HG03064 (cell line): ENCODE measurements at regions not wholly inside any gene's neighbourhood (a gene's known extent, or its start where the extent isn't known, plus 50 kb on each side); places are given as distances from the start of the nearest gene placed in this dataset.

Source experiments
- ATAC-seq: cut with Tn5 transposase; IDR thresholded peaks from one replicate; pipeline ENCODE4 v1.9.1; 2021; ENCODE audit warnings: low read depth; ENCODE audit not compliant: unreplicated experiment

- ATAC-seq = no peak
Measured at GRCh38 chr5:56447232-56447631, 214.1 kb upstream of the ANKRD55 start.

DNA sequence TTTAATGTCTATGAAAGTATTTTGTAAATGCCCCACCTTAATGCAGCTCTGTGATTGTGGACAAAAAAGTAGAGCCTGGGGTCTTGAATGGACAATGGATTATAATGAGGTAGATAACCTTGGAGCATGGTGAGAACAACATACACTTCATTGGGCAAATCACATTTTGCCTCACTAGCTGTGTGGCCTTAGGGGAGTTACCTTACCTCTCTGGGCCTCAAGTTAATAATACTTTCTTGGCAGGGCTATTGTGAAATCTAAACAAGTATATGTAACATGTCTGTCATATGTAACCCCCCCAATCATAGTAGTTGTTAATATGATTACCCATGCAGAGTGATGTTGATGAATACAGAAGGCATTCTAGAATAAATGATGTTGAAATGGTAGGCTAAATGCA is 213.6 kb upstream of the ANKRD55 start:
- ATAC-seq = no peak

- no peak for ATAC-seq
Measured at GRCh38 chr5:56443826-56444225, 210.7 kb upstream of the ANKRD55 start.

DNA sequence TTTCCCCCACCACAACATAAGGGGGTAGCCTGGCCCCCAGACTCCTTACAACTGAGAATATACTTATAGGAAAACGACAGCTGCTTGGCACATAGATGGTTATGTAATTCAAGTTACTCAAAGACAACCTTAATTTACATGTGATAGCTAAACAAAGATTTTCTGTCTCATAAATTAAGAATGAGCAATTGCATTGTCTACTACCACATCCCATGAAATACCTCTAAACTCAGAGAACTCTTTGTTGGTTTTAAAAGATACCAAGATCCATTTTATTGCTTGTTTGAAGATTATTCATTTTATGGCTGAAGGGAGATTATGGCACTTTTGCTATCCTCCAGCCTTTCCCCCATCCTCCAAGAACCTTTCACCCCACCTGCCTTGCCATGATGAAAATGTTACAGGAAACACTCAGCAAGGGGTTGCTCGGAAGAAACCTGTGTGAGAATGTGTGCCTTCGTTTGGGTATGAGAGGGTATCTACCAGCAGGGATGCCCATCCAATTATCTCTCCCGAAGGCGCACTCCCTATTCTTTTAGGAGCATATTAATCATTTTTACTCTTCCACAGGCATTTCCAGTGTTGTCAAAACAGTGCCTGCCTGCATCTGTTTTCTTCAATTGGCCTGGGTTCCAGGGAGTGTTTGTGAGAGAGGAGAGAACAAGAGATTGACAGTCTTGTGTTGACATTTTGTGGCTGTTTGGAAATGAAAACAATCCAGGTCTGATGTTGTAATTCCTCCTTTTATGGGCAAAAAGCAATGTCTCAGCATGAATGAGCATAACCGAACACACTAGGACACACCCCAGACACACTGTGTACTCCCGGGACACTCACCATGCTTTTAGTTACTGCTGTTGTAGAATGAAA is 208.0 kb upstream of the ANKRD55 start:
- ATAC-seq = no peak

GRCh38 chr5:56434986-56435385 is 201.9 kb upstream of the ANKRD55 start:
- no peak for ATAC-seq

DNA sequence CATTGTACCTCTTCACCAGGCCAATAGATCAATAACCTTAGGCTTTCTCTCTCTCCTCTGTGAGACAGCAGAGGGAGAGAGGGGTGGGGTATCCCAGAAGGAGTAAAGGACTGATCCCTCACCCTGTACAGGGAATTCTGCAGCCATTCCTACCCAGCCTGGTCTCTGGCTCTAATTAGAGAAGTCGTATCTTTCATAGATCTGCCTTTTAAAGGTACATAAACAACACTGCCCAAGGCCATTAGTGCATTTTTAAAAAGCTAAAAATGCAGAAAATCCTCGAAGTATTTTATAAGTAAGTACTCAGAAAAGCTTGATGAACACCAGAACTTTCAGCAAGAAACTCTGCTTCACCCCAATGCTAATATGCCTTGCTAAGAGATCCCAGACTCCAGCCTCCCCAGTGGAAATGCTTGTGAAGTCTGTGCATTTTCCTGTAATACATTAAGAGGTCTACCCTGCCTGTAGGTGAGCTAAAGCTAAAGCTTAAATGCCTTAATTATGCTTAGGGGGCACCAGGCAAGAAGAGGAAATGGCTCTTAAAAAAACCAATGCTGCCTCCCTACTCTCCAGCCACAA is 200.0 kb upstream of the ANKRD55 start:
- ATAC-seq = no peak

GRCh38 chr5:56432321-56432720 is 199.2 kb upstream of the ANKRD55 start:
- ATAC-seq = no peak

GRCh38 chr5:56430422-56430821 is 197.3 kb upstream of the ANKRD55 start:
- ATAC-seq = no peak

DNA sequence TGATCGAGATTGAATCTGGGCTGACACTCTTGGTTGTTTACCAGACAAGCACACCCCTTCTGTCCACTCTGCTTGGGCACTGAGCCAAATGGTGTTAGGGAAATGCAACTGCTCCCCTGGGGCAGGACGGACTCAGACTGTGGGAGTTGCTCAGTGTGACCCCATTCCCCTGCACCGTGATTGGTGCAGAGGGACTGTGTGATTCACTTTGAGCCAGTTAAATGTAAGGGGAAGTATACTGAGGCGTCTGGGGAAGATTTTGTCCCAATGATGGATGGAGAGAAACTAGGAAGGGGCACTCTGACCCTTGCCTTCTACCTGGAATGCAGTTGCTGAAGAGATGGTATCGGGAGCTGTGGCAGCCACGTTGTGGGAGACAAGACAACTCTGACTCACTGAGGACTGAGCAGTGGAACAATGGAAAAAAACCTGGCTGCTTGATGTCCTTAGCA is 196.0 kb upstream of the ANKRD55 start:
- no peak for ATAC-seq

DNA sequence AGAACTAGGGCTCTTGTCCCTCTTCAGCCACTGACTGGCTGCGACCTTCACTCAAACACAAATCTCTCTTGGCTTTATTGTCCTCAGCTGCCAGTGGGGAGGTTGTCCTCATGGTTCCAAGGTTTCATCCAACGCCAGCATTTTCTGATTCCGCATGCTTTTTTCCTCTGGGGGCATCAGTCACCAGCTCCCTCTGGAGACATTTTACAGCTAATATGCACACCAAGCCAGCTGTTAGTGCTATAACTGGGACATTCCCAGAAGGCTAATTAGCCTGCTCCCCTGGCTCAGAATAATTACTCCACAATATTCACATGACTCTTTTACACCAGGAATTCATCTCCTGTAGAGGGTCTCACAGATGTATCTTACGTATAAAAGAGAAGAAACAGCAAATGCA is 193.6 kb upstream of the ANKRD55 start:
- no peak for ATAC-seq

GRCh38 chr5:56422076-56422762 is 189.1 kb upstream of the ANKRD55 start:
- ATAC-seq = no peak

- ATAC-seq = no peak
Measured at GRCh38 chr5:56421246-56422075, 188.3 kb upstream of the ANKRD55 start.

GRCh38 chr5:56420323-56420722 is 187.2 kb upstream of the ANKRD55 start:
- no peak for ATAC-seq

GRCh38 chr5:56419667-56420066 is 186.5 kb upstream of the ANKRD55 start:
- ATAC-seq = no peak

DNA sequence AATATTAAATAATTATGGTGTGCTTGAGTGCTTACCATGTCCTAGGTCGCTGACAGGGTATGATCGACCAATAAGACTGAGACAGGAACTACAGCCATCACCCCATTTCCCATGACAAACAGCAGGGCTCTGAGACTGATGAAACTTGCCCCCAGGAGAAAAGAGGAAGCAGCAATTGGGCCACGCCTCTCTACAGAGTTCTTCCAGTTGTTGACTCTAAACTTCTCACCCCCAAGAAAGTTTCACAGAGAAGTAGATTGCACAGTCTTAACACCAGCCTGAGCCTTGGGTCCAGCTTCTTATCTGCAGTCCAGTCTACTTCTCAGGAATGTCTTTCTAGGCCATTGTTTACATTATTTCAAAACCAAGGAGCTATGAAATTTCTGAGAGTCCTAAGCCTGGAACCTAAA is 182.2 kb upstream of the ANKRD55 start:
- ATAC-seq = peak; percentile 74

GRCh38 chr5:56414066-56414465 is 180.9 kb upstream of the ANKRD55 start:
- ATAC-seq = no peak

- no peak for ATAC-seq
Measured at GRCh38 chr5:56413546-56413945, 180.4 kb upstream of the ANKRD55 start.

- peak; percentile 77 for ATAC-seq
Measured at GRCh38 chr5:56412601-56413379, 179.7 kb upstream of the ANKRD55 start.

DNA sequence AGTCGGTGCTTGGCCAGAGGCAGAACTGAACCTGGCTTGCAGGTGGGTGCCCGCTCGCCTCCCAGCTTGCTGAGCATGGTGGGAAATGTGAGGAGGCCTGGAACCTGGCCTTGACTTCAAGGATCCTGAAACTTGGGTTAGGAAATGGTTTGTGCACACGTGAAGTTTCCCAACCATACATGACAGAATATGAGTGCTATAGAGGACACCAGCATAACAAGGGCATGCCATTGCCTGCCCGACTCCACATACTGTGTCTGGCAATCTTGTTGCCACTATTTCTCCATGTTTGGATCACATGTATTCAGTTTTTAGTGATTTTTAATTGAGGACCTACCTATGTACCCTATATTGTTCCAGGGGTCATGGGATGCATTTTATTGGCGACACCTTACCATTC is 177.6 kb upstream of the ANKRD55 start:
- no peak for ATAC-seq
